ENCODE measurements at regions not wholly inside any gene's neighbourhood (a gene's known extent, or its start where the extent isn't known, plus 50 kb on each side); places are given as distances from the start of the nearest gene placed in this dataset.

DNA sequence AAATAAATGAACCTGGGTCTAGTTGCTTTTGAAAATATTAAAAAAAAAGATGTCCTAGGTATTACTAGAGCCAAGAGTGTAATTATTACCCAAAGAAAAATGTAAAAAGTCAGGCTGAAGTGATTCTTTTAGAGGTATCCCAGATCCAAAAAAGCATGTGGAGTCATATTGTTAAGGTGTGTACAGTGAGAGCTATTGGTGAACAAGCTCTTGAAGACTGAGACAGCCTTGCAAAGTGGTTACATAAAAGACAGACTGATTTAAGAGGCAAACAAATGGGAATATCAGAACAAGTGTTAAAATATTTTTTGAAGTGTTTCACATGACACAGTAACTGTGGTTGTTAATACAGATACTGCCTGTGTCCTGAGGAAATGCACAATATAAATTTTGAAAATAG lies 624.5 kb downstream of the PLOD2 start:
- no peak overlapping the region for H3K4me3 ChIP-seq (ENCODE audit: low read depth, poor library complexity, severe bottlenecking)
- no peak for TF ChIP-seq POLR2A (IDR thresholded peaks at IDR 0.05)
- TF ChIP-seq, protein P1, sequence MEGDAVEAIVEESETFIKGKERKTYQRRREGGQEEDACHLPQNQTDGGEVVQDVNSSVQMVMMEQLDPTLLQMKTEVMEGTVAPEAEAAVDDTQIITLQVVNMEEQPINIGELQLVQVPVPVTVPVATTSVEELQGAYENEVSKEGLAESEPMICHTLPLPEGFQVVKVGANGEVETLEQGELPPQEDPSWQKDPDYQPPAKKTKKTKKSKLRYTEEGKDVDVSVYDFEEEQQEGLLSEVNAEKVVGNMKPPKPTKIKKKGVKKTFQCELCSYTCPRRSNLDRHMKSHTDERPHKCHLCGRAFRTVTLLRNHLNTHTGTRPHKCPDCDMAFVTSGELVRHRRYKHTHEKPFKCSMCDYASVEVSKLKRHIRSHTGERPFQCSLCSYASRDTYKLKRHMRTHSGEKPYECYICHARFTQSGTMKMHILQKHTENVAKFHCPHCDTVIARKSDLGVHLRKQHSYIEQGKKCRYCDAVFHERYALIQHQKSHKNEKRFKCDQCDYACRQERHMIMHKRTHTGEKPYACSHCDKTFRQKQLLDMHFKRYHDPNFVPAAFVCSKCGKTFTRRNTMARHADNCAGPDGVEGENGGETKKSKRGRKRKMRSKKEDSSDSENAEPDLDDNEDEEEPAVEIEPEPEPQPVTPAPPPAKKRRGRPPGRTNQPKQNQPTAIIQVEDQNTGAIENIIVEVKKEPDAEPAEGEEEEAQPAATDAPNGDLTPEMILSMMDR (IDR thresholded peaks at IDR 0.05): no peak
- intact Hi-C loops (cut with DNase I; ENCODE audit: low total_unique reads): no loop called here
- DNase-seq (ENCODE audit: low spot score in 2 of 2): no peak

DNA sequence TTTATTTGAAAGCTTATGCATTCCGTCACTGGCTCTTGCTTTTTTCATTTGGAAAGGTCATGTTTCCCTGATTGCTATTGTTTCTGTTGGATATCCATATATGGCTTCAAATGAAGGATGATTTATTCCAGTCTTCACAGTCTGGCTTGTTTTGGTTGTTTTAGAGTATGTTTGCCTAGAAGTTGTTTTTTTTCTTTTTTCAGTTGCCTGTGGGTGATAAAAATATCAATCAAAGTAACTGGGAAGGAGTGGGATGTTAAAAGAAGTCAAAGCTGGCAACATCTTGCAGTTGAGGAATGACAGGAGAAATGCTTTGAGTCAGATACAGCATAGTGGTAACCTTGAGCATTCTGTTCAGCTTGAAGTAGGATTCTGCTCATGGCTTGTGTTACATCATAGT lies 610.5 kb downstream of the PLOD2 start:
- TF ChIP-seq POLR2A (IDR thresholded peaks at IDR 0.05): no peak
- TF ChIP-seq, protein P1 (IDR thresholded peaks at IDR 0.05): no peak
- WGBS, 2 donors: 0% methylated on average over 1 of the region's 1 CpG
- DNase-seq (ENCODE audit: low spot score in 2 of 2): no peak
- H3K4me3 ChIP-seq (ENCODE audit: low read depth, poor library complexity, severe bottlenecking): no peak overlapping the region
- intact Hi-C loops (cut with DNase I; ENCODE audit: low total_unique reads): no loop called here

DNA sequence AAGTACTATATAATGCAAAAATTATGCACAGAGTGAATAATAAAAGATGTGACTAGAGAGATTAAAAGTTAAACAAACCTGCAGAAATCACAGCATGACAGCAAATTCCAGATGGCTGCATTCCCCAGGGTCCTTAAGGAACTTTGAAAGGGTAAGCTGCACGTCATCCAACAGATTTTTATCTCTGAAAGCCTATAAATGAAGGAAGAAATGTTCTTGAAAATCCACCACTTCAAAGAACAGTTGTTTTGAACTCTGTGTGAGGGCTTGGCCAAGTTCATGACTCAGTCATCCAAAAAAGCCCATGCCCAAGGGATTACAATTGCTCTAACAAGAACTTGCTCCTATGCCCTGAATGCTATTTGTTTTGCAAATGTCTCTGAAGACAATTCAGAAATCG lies 603.6 kb downstream of the PLOD2 start:
- intact Hi-C loops (cut with DNase I; ENCODE audit: low total_unique reads): no loop called here
- no peak overlapping the region for H3K4me3 ChIP-seq (ENCODE audit: low read depth, poor library complexity, severe bottlenecking)
- WGBS, 2 donors: 9 to 15% methylated on average over 2 of the region's 2 CpGs
- no peak for DNase-seq (ENCODE audit: low spot score in 2 of 2)
- no peak for TF ChIP-seq POLR2A (IDR thresholded peaks at IDR 0.05)
- TF ChIP-seq, protein P1 (IDR thresholded peaks at IDR 0.05): no peak

DNA sequence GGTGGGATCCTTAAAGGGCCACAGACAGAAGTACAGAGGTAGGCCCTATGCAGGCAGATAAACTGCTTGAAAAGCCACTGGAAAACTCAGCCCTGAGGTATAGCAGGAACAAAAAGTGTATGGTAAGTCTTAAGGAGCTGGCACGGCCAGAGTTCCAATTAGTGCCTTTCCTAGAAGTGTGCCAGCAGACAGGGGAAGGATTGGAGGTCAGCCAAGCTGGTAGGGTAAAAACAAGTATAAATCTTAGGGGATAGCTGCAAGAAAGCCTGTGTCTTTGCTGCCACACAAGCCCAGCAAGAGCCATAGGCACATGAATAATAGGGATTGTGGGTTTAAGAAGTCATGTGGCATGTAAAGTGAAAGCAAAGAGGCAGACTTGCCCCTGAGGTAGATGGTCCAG lies 582.5 kb downstream of the PLOD2 start:
- H3K4me3 ChIP-seq (ENCODE audit: low read depth, poor library complexity, severe bottlenecking): no peak overlapping the region
- intact Hi-C loops (cut with DNase I; ENCODE audit: low total_unique reads): no loop called here
- TF ChIP-seq, protein P1 (IDR thresholded peaks at IDR 0.05): no peak
- no peak for TF ChIP-seq POLR2A (IDR thresholded peaks at IDR 0.05)
- no peak for DNase-seq (ENCODE audit: low spot score in 2 of 2)
- WGBS, 2 donors: 50 to 58% methylated on average over 1 of the region's 1 CpG

DNA sequence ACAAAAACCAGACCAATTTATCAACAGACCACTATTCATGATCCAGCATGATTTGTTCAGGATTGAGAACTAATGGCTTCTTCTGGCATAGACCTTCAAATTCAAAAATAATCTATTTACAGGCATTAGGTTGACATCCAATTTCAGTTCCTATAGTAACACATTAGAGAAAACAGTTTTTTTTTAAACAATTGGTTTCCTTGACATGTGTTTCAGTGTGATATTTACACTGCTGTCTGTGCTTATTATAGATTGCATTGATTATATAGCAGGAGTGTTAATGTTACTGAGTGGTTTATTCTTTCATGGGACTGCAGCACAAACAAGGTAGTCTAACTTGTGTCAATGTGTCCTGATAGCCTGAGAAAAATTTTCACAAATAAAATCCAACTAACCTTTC lies 579.3 kb downstream of the PLOD2 start:
- TF ChIP-seq POLR2A (IDR thresholded peaks at IDR 0.05): no peak
- TF ChIP-seq, protein P1 (IDR thresholded peaks at IDR 0.05): no peak
- intact Hi-C loops (cut with DNase I; ENCODE audit: low total_unique reads): no loop called here
- no peak for DNase-seq (ENCODE audit: low spot score in 2 of 2)
- no peak overlapping the region for H3K4me3 ChIP-seq (ENCODE audit: low read depth, poor library complexity, severe bottlenecking)

DNA sequence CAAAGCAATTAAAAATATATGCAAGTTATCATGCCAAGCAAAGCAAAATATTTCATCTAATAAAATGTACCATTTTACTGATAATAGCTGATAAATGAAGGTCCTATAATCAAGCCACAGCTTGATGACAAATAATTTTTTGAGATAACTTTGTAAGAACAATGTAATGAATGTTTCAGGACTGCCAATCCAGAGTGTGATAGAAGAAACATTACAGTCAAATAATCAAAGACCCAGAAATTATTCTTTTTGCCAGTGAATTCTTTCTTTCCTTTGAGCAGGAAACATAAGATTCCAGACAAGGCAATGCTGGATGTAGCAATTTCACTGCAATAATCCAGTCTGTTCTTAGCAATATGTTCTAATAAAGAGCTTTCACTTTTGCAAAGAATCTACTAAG lies 556.1 kb downstream of the PLOD2 start:
- intact Hi-C loops (cut with DNase I; ENCODE audit: low total_unique reads): no loop called here
- no peak for TF ChIP-seq POLR2A (IDR thresholded peaks at IDR 0.05)
- TF ChIP-seq, protein P1 (IDR thresholded peaks at IDR 0.05): no peak
- no peak for DNase-seq (ENCODE audit: low spot score in 2 of 2)
- no peak overlapping the region for H3K4me3 ChIP-seq (ENCODE audit: low read depth, poor library complexity, severe bottlenecking)

Measured in lower leg skin (tissue), 4 donors.